ENCODE measurements at regions not wholly inside any gene's neighbourhood (a gene's known extent, or its start where the extent isn't known, plus 50 kb on each side); places are given as distances from the start of the nearest gene placed in this dataset.

GRCh38 chr16:8396463-8396862 lies 193.8 kb downstream of the TMEM114 start:
- TF ChIP-seq, protein P1, sequence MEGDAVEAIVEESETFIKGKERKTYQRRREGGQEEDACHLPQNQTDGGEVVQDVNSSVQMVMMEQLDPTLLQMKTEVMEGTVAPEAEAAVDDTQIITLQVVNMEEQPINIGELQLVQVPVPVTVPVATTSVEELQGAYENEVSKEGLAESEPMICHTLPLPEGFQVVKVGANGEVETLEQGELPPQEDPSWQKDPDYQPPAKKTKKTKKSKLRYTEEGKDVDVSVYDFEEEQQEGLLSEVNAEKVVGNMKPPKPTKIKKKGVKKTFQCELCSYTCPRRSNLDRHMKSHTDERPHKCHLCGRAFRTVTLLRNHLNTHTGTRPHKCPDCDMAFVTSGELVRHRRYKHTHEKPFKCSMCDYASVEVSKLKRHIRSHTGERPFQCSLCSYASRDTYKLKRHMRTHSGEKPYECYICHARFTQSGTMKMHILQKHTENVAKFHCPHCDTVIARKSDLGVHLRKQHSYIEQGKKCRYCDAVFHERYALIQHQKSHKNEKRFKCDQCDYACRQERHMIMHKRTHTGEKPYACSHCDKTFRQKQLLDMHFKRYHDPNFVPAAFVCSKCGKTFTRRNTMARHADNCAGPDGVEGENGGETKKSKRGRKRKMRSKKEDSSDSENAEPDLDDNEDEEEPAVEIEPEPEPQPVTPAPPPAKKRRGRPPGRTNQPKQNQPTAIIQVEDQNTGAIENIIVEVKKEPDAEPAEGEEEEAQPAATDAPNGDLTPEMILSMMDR (optimal IDR thresholded peaks at IDR 0.05 in 1 of 3, IDR thresholded peaks at IDR 0.05 in 1 of 3, conservative IDR thresholded peaks at IDR 0.05 in 1 of 3; ENCODE audit: extremely low read depth in 1 of 3, insufficient read depth in 2 of 3, low read length in 3 of 3) = no peak
- TF ChIP-seq EZH2 (IDR thresholded peaks at IDR 0.05; ENCODE audit: low read length) = no peak
